Right lobe of liver (tissue), 6 donors: ENCODE measurements at regions not wholly inside any gene's neighbourhood (a gene's known extent, or its start where the extent isn't known, plus 50 kb on each side); places are given as distances from the start of the nearest gene placed in this dataset.
A peak's percentile ranks its signal among the peaks of the same experiment; 100 is the strongest.

Experiments used
- ATAC-seq, 4 donors: fragments of 200-7000 bp; cut with Tn5 transposase; one replicate each; pipeline ENCODE4 v1.9.1; 2020; ENCODE audit warnings: mild to moderate bottlenecking in 4 of 4, moderate library complexity in 4 of 4
- DNase-seq, 3 donors: peaks; one replicate each; pipeline ENCODE4 v3.0.0-alpha.2; 2020
- H3K27ac ChIP-seq, 3 donors: fragments of 200-600 bp; one replicate each; pipeline ENCODE4 v1.8.0; 2022
- H3K27me3 ChIP-seq, 2 donors: fragments of 200-600 bp; one replicate each; pipeline ENCODE4 v1.8.0; 2022
- H3K36me3 ChIP-seq, 4 donors: fragments of 200-600 bp; sonication (generic) in 1 of 4; one replicate each; pipeline versions ENCODE4 v1.5.1 to v1.8.0; 2017 to 2022; ENCODE audit warnings: control low read depth in 1 of 4
- H3K4me1 ChIP-seq, 4 donors: fragments of 200-600 bp; sonication (generic) in 1 of 4; one replicate each; pipeline versions ENCODE4 v1.5.1 to v1.8.0; 2017 to 2022; ENCODE audit warnings: control low read depth in 1 of 4
- H3K4me3 ChIP-seq, 3 donors: fragments of 200-600 bp; one replicate each; pipeline ENCODE4 v1.8.0; 2022
- H3K9me3 ChIP-seq, 4 donors: fragments of 200-600 bp; sonication (generic) in 1 of 4; one replicate each; pipeline versions ENCODE4 v1.5.1 to v1.8.0; 2017 to 2022; ENCODE audit warnings: control low read depth in 1 of 4
- CTCF ChIP-seq, 4 donors: fragments of 200-600 bp in 3 of 4; fragments of 450-650 bp in 1 of 4; IDR thresholded peaks; one replicate each; pipeline versions ENCODE4 v1.5.1 to v1.8.0; 2016 to 2022; ENCODE audit warnings: antibody characterized with exemption in 4 of 4, mild to moderate bottlenecking in 2 of 4
- POLR2A ChIP-seq: fragments of 450-650 bp; IDR thresholded peaks from one replicate; pipeline ENCODE4 v1.6.1; 2017; ENCODE audit warnings: antibody characterized with exemption, mild to moderate bottlenecking
- WGBS: methylation state at CpG from one replicate; pipeline ENCODE4 v1.1.6; 2018; ENCODE audit warnings: low coverage, low lambda C conversion rate; ENCODE audit not compliant: insufficient coverage; ENCODE audit errors: missing lambda C conversion rate; 5-methylcytosine and 5-hydroxymethylcytosine counted together
- intact Hi-C, 2 donors: fragments of 100-400 bp; cut with DNase I; formaldehyde crosslinking; loops; one replicate each; pipeline versions ENCODE4 v1.11.2 to v1.14.1; 2022
- donor health status: DM: no; HTN: yes; CAD: no.
- donor health status: DM: no; HTN: no; CAD: no.
- donor health status: DM: no; HTN: no; CAD: no.
- donor health status: DM: no; HTN: yes; CAD: no.
- donor health status: DM: no; HTN: yes; CAD: no.

- H3K27me3 ChIP-seq, result no peaks in the 10 kb centered on the region
- no peak for DNase-seq
- H3K9me3 ChIP-seq, result no peaks in the 10 kb centered on the region
- peak overlapping the region in 1 of 3 donors; percentile 18 for H3K27ac ChIP-seq
- peaks cover 0 to 31% (median 15%) of the 10 kb centered on the region in 4 donors for H3K4me1 ChIP-seq
- TF ChIP-seq CTCF (IDR thresholded peaks at IDR 0.05) (no peak), POLR2A (no peak)
- intact Hi-C loops, result no loop called here
- no peak overlapping the region for H3K4me3 ChIP-seq
- WGBS, result 57% methylated on average over 13 of the region's 14 CpGs
- no peaks in the 10 kb centered on the region for H3K36me3 ChIP-seq
- no peak for ATAC-seq
Observed at GRCh38 chr5:74543162-74543995, 97.1 kb downstream of the ENC1 start.

- Histone ChIP-seq H3K9me3 (no peaks in the 10 kb centered on the region), H3K4me3 (no peak overlapping the region), H3K36me3 (no peaks in the 10 kb centered on the region), H3K27ac (no peak overlapping the region), H3K27me3 (no peaks in the 10 kb centered on the region), H3K4me1 (peaks cover 0 to 38% (median 19%) of the 10 kb centered on the region in 4 donors)
- TF ChIP-seq CTCF (IDR thresholded peaks at IDR 0.05), result no peak
- no peak for TF ChIP-seq POLR2A
- intact Hi-C loops, result no loop called here
- ATAC-seq (no peak), DNase-seq (no peak)
- WGBS, result 94% methylated on average over 3 of the region's 3 CpGs
Observed at GRCh38 chr5:74542482-74542881, 98.0 kb downstream of the ENC1 start.

- Histone ChIP-seq H3K9me3 (no peaks in the 10 kb centered on the region), H3K4me3 (no peak overlapping the region), H3K36me3 (no peaks in the 10 kb centered on the region), H3K4me1 (peaks cover 0 to 43% (median 21%) of the 10 kb centered on the region in 4 donors), H3K27ac (peak overlapping the region; percentile 17 to 49 (median 46)), H3K27me3 (no peaks in the 10 kb centered on the region)
- DNase-seq, result no peak
- peak; percentile 22 to 57 (median 40) for ATAC-seq
- intact Hi-C loops, result no loop called here
- TF ChIP-seq CTCF (IDR thresholded peaks at IDR 0.05) (no peak), POLR2A (no peak)
- 13% methylated on average over 1 of the region's 1 CpG for WGBS
Observed at GRCh38 chr5:74541381-74541781, 99.1 kb downstream of the ENC1 start.

- Histone ChIP-seq H3K9me3 (no peaks in the 10 kb centered on the region), H3K27me3 (no peaks in the 10 kb centered on the region), H3K36me3 (no peaks in the 10 kb centered on the region), H3K27ac (peak overlapping the region in 2 of 3 donors; percentile 46 to 49), H3K4me3 (no peak overlapping the region), H3K4me1 (peaks cover 0 to 43% (median 21%) of the 10 kb centered on the region in 4 donors)
- no peak for DNase-seq
- WGBS, result 15% methylated on average over 1 of the region's 1 CpG
- ATAC-seq, result peak in 1 of 4 donors; percentile 3
- intact Hi-C loops, result no loop called here
- TF ChIP-seq POLR2A (no peak), CTCF (IDR thresholded peaks at IDR 0.05) (no peak)
Observed at GRCh38 chr5:74540622-74541021, 99.9 kb downstream of the ENC1 start.
